GM18505 (cell line): ENCODE measurements at regions not wholly inside any gene's neighbourhood (a gene's known extent, or its start where the extent isn't known, plus 50 kb on each side); places are given as distances from the start of the nearest gene placed in this dataset.
A peak's percentile ranks its signal among the peaks of the same experiment; 100 is the strongest.

Source experiments
- ATAC-seq: cut with Tn5 transposase; IDR thresholded peaks from one replicate; pipeline ENCODE4 v1.9.1; 2021; ENCODE audit not compliant: unreplicated experiment
- POLR2A ChIP-seq: IDR thresholded peaks from 4 replicates; pipeline ENCODE4 v1.6.1; 2011; ENCODE audit warnings: borderline replicate concordance; ENCODE audit not compliant: insufficient read depth, insufficient read length; ENCODE audit errors: extremely low read depth

GRCh38 chr3:24748520-24748919 is 253.9 kb upstream of the THRB start:
- no peak for ATAC-seq
- no peak for TF ChIP-seq POLR2A

- ATAC-seq = no peak
- no peak for TF ChIP-seq POLR2A
These were observed 256.4 kb upstream of the THRB start for GRCh38 chr3:24751020-24751419.

GRCh38 chr3:24756101-24756888 is 261.6 kb upstream of the THRB start:
- no peak for TF ChIP-seq POLR2A
- no peak for ATAC-seq

GRCh38 chr3:24763393-24763792 is 268.7 kb upstream of the THRB start:
- no peak for ATAC-seq
- no peak for TF ChIP-seq POLR2A

- no peak for ATAC-seq
- TF ChIP-seq POLR2A = no peak
These were observed 269.7 kb upstream of the THRB start for GRCh38 chr3:24764236-24764915.

DNA sequence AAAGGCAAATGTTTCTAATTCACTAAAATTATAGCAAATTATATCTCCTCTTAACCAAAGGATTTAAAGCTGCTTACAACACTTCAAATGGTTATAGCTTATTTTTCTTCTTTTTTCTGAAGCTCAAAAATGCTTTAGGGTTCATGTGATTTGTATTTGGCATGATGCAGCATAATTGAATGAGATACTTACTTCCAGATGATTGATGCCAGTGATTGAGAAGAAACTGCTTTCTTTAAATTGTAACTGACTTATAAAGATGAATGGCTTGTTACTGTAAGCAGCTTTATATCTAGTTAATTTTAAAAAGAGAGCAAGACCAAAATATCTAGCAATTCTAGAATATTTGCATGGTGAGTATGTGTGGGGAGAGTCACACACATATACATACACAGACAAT is 270.7 kb upstream of the THRB start:
- ATAC-seq = no peak
- no peak for TF ChIP-seq POLR2A

DNA sequence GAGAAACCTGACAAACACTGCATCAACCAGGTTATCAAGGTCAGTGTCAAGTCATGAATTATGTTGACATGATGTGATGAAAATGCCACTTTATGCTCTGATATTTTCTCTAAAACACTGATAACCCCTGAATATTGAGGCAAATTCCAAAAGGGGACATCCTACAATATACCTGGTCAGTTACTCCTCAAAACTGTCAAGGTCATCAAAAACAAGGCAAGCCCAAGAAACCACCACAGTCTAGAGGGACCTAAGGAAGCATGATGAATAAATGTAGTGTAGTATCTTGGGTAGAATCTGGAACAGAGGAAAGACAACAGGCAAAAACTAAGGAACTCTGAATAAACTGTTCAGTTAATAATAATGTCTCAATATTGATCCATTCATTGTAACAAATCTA is 275.3 kb upstream of the THRB start:
- no peak for ATAC-seq
- TF ChIP-seq POLR2A = no peak

DNA sequence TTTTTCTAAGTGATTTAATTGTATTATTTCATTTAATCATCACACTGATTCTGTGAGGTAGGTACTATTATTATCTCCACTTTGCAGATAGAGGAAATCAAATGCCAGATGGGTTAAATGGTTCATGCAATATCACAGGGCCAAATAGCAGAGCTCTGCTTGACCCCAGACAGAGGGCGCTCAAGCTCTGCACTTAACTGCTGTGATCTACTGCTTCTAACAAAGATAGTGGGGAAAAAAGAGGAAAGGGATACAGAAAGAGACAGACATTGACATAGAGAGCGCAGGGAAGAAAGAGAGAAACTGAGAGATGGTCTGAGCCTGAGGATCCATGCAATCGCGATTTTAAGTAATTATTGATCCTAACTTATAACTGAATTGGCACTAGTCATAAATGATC is 279.1 kb upstream of the THRB start:
- ATAC-seq = peak; percentile 78
- TF ChIP-seq POLR2A = no peak

GRCh38 chr3:24780991-24781390 is 286.3 kb upstream of the THRB start:
- no peak for TF ChIP-seq POLR2A
- no peak for ATAC-seq

DNA sequence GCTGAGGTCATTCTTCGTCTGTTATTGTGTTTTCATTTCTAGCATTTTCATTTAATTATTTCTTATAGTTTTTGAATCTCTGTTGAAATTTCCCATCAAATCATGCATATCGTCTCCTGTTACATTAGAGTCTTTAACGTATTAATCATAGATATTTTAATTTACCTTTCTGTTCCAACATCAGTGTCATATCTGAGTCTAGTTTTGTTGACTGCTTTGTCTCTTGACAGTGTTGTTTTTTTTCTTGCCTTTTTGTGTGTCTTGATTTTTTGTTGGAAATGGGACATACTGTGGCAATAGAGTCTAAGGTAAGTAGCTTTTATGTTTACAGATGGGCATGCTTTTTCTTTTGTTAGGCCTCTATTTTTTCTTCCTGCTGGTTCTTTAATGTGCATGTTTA is 286.8 kb upstream of the THRB start:
- ATAC-seq = no peak
- TF ChIP-seq POLR2A = no peak

- TF ChIP-seq POLR2A = no peak
- no peak for ATAC-seq
These were observed 299.2 kb upstream of the THRB start for GRCh38 chr3:24793896-24794295.

- TF ChIP-seq POLR2A = no peak
- peak; percentile 96 for ATAC-seq
These were observed 308.0 kb upstream of the THRB start for GRCh38 chr3:24802614-24803013.

DNA sequence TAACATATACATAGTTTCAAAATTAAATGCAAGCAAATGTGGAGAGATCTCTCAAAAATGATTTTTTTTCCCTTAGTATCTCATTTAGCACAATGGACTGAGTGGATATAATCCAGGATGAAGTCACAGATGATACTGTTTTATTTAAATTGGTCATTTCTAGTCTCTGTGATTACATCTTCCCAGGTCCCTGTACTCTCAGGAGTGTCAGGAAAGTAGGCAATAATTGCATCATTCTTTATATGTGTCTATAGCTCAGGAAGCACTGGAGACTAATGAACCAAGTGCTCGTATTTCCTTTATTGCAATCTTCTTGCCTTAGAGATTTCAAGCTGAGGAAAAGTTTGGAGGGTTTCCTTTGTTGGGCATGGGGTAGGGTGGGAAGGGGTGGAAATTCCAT is 309.4 kb upstream of the THRB start:
- no peak for ATAC-seq
- no peak for TF ChIP-seq POLR2A

DNA sequence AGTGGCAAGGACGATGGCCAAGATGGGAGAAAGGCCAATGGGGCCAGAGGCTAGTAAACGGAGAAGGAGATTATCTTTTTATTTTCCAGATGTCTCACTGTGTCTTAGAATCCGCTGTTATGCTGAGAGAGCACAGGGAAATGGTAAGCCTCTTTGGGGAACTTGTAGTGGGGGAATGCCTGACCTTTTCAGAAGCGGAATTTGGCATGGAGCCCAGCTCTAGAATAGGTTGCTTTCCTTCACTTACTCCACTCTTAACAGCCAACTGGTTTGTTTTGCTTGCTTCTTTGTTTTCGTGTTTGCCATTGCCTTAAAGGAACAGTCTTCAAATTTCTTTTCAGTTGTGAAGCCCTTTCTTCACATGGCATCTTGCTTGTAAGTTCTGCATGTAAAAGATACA is 316.2 kb upstream of the THRB start:
- no peak for ATAC-seq
- no peak for TF ChIP-seq POLR2A
